ENCODE measurements at regions not wholly inside any gene's neighbourhood (a gene's known extent, or its start where the extent isn't known, plus 50 kb on each side); places are given as distances from the start of the nearest gene placed in this dataset.
"Not testable (repeated sequence)": the region's sequence is repeated elsewhere in the genome, so short reads cannot be mapped to it uniquely, and the experiment has no call there.

DNA sequence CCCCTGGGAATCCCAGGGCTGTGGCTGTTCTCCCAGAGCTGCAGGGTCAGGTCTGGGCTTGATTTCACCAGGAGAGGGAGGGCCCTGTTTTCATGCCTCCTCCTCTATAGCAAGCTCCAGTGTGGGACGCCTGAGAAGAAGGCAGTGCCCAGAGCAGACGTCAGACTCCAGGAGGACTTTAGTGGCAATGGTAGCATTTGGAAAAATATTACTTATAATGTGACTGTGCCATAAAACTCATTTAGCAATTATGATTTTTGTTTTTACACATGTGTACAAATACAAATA lies 830.2 kb downstream of the TMEM121 start:
- TF ChIP-seq, protein P1, sequence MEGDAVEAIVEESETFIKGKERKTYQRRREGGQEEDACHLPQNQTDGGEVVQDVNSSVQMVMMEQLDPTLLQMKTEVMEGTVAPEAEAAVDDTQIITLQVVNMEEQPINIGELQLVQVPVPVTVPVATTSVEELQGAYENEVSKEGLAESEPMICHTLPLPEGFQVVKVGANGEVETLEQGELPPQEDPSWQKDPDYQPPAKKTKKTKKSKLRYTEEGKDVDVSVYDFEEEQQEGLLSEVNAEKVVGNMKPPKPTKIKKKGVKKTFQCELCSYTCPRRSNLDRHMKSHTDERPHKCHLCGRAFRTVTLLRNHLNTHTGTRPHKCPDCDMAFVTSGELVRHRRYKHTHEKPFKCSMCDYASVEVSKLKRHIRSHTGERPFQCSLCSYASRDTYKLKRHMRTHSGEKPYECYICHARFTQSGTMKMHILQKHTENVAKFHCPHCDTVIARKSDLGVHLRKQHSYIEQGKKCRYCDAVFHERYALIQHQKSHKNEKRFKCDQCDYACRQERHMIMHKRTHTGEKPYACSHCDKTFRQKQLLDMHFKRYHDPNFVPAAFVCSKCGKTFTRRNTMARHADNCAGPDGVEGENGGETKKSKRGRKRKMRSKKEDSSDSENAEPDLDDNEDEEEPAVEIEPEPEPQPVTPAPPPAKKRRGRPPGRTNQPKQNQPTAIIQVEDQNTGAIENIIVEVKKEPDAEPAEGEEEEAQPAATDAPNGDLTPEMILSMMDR (IDR thresholded peaks at IDR 0.05; ENCODE audit: low read depth, low read length, poor library complexity, severe bottlenecking) = not testable (repeated sequence)
- TF ChIP-seq EZH2phosphoT487 (IDR thresholded peaks at IDR 0.05; ENCODE audit: borderline replicate concordance, low read length) = not testable (repeated sequence)

All from DOHH2 (cell line).